ENCODE measurements at regions not wholly inside any gene's neighbourhood (a gene's known extent, or its start where the extent isn't known, plus 50 kb on each side); places are given as distances from the start of the nearest gene placed in this dataset.

DNA sequence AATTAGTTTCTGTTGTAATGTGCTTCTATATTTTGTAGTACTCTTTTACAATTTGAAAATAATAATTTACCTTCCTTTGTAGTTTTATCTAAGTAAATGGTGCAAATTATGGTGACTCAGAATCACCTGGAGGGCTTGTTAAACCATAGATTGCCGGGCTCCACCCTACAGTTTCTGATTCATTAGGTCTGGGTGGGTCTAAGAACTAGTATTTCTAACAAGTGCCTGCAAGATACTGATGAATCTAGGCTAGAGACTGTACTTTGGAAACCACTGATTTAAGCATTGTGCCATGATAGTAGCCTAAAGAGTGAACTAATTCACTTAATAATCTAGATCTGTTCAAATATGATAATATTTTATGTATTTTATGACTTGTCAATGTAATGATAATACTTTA is 437.4 kb upstream of the SPRY2 start:
- no peak overlapping the region for H2AFZ ChIP-seq (ENCODE audit: low read depth, low read length)
- H3K27me3 ChIP-seq (ENCODE audit: insufficient read depth, low read depth, low read length) = no peaks in the 10 kb centered on the region
- no peaks in the 10 kb centered on the region for H3K9me3 ChIP-seq (ENCODE audit: low read length)
- H3K9ac ChIP-seq (ENCODE audit: low read length) = no peak overlapping the region
- no peaks in the 10 kb centered on the region for H3F3A ChIP-seq (ENCODE audit: insufficient read depth, low read length, poor library complexity, severe bottlenecking)
- H3K4me3 ChIP-seq (ENCODE audit: low read length) = no peak overlapping the region
- no peak for TF ChIP-seq SMC3 (conservative IDR thresholded peaks at IDR 0.05; ENCODE audit: poor library complexity)
- TF ChIP-seq EP300 (conservative IDR thresholded peaks at IDR 0.05; ENCODE audit: poor library complexity, severe bottlenecking) = no peak
- no peaks in the 10 kb centered on the region for H3K36me3 ChIP-seq (ENCODE audit: insufficient read depth, low read length)
- no peak overlapping the region for H3K27ac ChIP-seq (ENCODE audit: low read length)
- no peaks in the 10 kb centered on the region for H4K20me1 ChIP-seq (ENCODE audit: insufficient read depth)
- no peaks in the 10 kb centered on the region for H3K79me2 ChIP-seq (replicated peaks; ENCODE audit: insufficient read depth, low read length)
- H3K4me2 ChIP-seq (ENCODE audit: low read length) = no peak overlapping the region
- H3K9me2 ChIP-seq (ENCODE audit: insufficient read depth, low read length) = no peaks in the 10 kb centered on the region

- Histone ChIP-seq H3K27ac (ENCODE audit: low read length) (peak overlapping the region; percentile 75), H4K20me1 (ENCODE audit: insufficient read depth) (no peaks in the 10 kb centered on the region), H3K9ac (ENCODE audit: low read length) (no peak overlapping the region), H3K4me3 (ENCODE audit: low read length) (no peak overlapping the region), H3K9me2 (ENCODE audit: insufficient read depth, low read length) (no peaks in the 10 kb centered on the region), H3K4me2 (ENCODE audit: low read length) (no peak overlapping the region), H3K9me3 (ENCODE audit: low read length) (no peaks in the 10 kb centered on the region), H3K79me2 (replicated peaks; ENCODE audit: insufficient read depth, low read length) (no peaks in the 10 kb centered on the region), H2AFZ (ENCODE audit: low read depth, low read length) (no peak overlapping the region), H3K27me3 (ENCODE audit: insufficient read depth, low read depth, low read length) (no peaks in the 10 kb centered on the region), H3F3A (ENCODE audit: insufficient read depth, low read length, poor library complexity, severe bottlenecking) (no peaks in the 10 kb centered on the region), H3K36me3 (ENCODE audit: insufficient read depth, low read length) (no peaks in the 10 kb centered on the region)
- TF ChIP-seq POLR2AphosphoS5 (IDR thresholded peaks at IDR 0.05) (peak; percentile 78), REST (IDR thresholded peaks at IDR 0.05; ENCODE audit: borderline replicate concordance) (peak; percentile 40), EP300 (conservative IDR thresholded peaks at IDR 0.05; ENCODE audit: poor library complexity, severe bottlenecking) (peak; percentile 98), SMC3 (conservative IDR thresholded peaks at IDR 0.05; ENCODE audit: poor library complexity) (no peak)
- TF ChIP-seq, protein P1, sequence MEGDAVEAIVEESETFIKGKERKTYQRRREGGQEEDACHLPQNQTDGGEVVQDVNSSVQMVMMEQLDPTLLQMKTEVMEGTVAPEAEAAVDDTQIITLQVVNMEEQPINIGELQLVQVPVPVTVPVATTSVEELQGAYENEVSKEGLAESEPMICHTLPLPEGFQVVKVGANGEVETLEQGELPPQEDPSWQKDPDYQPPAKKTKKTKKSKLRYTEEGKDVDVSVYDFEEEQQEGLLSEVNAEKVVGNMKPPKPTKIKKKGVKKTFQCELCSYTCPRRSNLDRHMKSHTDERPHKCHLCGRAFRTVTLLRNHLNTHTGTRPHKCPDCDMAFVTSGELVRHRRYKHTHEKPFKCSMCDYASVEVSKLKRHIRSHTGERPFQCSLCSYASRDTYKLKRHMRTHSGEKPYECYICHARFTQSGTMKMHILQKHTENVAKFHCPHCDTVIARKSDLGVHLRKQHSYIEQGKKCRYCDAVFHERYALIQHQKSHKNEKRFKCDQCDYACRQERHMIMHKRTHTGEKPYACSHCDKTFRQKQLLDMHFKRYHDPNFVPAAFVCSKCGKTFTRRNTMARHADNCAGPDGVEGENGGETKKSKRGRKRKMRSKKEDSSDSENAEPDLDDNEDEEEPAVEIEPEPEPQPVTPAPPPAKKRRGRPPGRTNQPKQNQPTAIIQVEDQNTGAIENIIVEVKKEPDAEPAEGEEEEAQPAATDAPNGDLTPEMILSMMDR (IDR thresholded peaks at IDR 0.05; ENCODE audit: poor library complexity, severe bottlenecking) = no peak
Observed at GRCh38 chr13:80757694-80758093, 416.8 kb upstream of the SPRY2 start.

DNA sequence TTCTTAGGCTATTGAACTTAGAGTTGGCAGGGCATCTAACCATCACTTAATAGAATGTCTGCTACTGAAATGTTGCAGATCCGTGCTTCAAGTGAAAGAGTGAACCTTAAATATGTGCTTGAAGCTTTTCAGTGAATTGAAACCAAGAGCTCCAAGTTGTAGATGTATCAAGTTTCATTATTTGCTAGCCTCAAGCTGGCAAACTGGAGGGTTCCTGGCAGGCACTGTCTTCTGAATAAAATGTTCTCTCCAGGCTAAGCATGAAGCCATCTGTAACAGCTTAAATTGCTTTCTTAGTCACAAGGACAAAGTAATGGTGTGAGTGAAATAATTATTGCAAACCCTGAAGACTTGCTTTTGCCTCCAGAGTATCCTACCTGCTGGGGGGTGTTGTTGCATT is 415.0 kb upstream of the SPRY2 start:
- Histone ChIP-seq H3K9me3 (ENCODE audit: low read length) (no peaks in the 10 kb centered on the region), H3K79me2 (replicated peaks; ENCODE audit: insufficient read depth, low read length) (no peaks in the 10 kb centered on the region), H3K27me3 (ENCODE audit: insufficient read depth, low read depth, low read length) (no peaks in the 10 kb centered on the region), H3K4me2 (ENCODE audit: low read length) (no peak overlapping the region), H2AFZ (ENCODE audit: low read depth, low read length) (no peak overlapping the region), H3K36me3 (ENCODE audit: insufficient read depth, low read length) (no peaks in the 10 kb centered on the region), H4K20me1 (ENCODE audit: insufficient read depth) (no peaks in the 10 kb centered on the region), H3K9ac (ENCODE audit: low read length) (no peak overlapping the region), H3K27ac (ENCODE audit: low read length) (peak overlapping the region; percentile 75), H3K9me2 (ENCODE audit: insufficient read depth, low read length) (no peaks in the 10 kb centered on the region), H3F3A (ENCODE audit: insufficient read depth, low read length, poor library complexity, severe bottlenecking) (no peaks in the 10 kb centered on the region), H3K4me3 (ENCODE audit: low read length) (no peak overlapping the region)
- TF ChIP-seq POLR2AphosphoS5 (IDR thresholded peaks at IDR 0.05) (no peak), SMC3 (conservative IDR thresholded peaks at IDR 0.05; ENCODE audit: poor library complexity) (no peak), RAD21 (conservative IDR thresholded peaks at IDR 0.05) (no peak), EP300 (conservative IDR thresholded peaks at IDR 0.05; ENCODE audit: poor library complexity, severe bottlenecking) (no peak), TAF1 (IDR thresholded peaks at IDR 0.05; ENCODE audit: low read depth) (no peak), REST (IDR thresholded peaks at IDR 0.05; ENCODE audit: borderline replicate concordance) (no peak), EZH2 (IDR thresholded peaks at IDR 0.05; ENCODE audit: borderline replicate concordance, insufficient read depth, low read length, poor library complexity, severe bottlenecking) (no peak), MXI1 (conservative IDR thresholded peaks at IDR 0.05; ENCODE audit: poor library complexity, severe bottlenecking) (no peak)
- TF ChIP-seq, protein P1 (IDR thresholded peaks at IDR 0.05; ENCODE audit: poor library complexity, severe bottlenecking) = no peak
